LHCN-M2 (cell line): ENCODE measurements at regions not wholly inside any gene's neighbourhood (a gene's known extent, or its start where the extent isn't known, plus 50 kb on each side); places are given as distances from the start of the nearest gene placed in this dataset.

Experiments
- DNase-seq: peaks from one replicate; pipeline ENCODE4 v3.0.0-alpha.2; 2012; ENCODE audit warnings: low read depth

DNA sequence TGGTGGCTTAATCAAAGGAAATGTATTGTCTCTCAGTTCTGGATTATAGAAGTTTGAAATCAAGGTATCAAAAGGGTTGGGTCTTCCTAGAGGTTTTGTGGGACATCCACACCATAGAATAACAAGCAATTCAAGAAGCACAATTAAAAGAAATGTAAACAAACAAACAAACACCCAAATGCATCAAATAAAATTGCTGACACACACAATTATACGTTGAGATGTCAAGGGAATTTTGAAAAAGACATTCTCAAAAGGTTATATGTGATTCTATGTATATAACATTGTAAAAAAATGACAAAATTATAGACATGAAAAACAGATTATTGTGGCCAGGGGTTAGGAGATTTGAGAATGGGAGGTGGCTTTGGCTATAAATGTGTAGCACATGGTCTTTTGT is 250.7 kb upstream of the AGA start:
- DNase-seq: no peak

DNA sequence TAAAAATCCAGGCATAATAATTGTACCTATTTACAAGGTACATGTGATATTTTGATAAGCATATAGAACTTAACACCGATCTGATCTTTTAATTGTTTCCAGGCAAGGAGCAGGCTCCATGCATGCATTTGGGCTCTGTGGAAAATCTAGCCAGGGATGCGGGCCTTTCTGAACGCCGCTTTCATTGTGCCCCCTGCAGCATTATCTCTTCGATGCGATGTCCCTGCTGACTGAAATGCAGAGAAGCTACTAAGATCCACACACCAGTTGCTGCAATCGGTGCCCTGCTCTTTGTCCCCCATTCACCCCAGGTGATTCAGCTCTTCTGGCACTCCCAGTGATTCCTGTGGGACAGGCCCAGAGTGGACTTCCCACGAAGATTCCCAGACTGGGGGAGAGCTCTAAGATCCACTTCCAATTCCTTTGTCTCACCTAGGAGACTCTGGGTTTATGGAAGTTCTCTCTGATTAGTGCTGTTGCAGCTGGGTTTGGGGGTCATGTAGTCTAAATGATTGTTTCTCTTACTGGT is 254.3 kb upstream of the AGA start:
- DNase-seq: no peak

DNA sequence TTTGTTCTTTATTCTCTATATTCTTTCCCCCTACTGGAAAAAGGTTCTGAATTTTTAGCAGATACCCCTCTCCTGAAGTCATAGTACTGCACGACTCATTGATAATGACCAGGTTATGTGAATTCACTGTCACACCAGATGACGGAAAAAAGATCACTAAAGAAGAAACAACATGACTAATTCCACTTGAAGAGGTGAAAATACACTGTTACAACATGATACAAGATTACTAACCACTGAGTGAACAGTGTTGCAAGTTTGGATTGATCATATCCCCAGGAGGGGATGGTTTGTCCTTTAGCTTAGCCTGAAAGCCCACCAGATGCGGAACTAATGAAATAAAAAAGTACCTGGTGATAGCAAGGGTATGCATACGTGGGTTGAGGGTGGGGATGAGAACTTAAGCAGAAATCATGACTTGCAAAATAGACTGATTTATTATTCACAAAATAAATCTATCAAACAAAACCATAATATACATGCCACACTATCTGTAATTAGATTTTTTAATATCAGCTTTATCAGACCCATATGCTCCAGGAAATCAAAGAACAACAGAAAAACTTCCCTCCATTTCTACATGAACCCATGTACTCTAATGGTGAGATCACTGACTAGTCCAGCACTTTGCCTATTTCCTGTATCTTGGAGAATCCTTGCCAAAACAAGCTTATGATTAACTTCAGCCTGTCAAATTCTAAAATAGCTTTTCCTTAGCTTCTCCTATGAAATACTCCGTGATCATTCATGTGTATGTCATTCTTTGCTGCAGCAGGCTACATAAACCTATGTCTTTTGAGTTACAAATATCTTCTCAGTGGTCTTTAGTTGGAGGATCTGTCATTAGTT is 257.4 kb upstream of the AGA start:
- no peak for DNase-seq

DNA sequence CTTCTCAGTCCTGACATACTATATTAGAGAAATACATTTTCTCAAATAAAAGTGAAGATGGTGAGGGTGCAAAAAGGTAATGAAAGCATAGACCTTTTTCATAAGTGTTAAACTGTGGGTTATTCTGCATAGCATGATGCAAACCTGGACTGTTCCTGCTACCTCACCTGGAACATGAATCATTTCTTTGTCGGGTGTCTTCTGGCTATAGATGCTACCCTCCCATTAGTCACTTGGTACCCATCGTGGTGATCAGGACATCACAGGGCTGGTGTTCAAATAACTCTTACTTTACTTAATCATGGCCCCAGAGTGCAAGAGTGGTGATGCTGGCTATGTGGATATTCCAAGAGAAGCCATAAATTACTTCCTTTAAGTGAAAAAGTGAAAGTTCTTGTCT is 264.7 kb upstream of the AGA start:
- DNase-seq: no peak

DNA sequence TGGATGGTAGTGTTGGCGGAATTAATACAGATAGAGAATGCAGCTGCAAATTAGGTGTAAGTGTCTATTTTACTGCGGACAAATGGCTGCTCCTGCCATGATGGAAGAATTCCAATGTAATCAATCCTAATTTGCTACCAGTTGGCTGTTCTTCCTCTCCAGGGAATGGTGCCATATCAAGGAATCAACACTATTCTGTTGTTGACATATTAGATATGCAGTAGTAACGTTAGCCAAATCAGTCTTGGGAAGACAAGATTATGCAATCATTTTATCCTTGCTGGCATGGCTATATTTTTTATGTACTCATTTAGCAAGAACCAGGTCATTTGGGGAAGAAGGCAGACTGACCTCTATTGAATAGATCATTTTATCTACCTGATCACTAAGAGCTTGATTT is 271.2 kb upstream of the AGA start:
- DNase-seq: no peak

DNA sequence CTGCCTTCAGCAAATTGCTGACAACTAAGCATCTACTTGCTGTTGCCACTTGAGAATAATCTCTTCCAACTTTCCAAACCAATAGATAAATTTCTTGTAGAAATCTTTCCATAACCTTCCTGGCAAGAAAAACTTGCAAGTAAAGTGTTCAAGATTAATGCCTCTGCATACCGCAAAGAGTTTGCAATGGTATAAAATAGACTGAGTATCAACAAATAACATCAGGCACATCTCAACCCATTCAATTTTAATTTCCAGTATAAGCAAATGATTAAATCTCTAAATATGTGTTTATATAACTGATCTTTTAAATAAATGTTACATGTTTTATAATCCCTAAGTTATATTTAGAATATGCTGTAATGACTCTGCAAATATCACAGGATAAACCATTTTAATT is 275.2 kb upstream of the AGA start:
- no peak for DNase-seq

DNA sequence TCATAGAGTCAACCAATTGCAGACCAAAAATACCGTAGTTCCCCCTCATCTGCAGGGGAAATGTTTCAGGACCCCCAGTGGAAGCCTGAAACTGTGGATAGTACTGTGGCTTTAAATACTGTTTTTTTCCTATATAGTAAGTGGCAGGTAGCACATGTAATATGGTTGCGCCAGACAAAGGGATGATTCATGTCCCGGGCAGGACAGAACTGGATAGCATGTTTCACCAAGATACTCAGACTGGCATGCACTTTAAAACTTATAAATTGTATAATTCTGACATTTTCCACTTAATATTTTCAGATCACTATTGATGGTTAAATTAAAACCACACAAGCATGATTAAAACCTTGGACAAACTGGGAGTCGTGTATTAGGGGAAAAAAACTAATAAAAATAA is 276.3 kb upstream of the AGA start:
- DNase-seq: no peak

DNA sequence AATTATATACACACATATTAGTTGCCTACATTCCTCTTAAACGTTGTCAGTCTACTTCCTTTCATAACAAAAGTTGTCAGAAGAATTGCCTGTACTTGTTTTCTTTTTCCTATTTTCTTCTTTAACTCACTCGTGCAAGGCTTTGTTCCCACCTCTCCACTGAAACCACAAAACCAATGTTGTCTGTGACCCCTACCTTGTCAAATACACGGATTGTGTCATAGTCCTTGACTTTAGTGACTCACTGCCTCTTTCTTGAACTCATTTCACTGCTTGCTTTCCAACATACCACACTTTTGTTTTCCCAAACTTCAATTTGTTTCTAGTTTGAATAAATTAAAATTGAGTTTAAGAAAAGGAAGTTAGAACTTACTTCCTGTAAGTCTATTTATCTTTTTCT is 283.9 kb upstream of the AGA start:
- no peak for DNase-seq

DNA sequence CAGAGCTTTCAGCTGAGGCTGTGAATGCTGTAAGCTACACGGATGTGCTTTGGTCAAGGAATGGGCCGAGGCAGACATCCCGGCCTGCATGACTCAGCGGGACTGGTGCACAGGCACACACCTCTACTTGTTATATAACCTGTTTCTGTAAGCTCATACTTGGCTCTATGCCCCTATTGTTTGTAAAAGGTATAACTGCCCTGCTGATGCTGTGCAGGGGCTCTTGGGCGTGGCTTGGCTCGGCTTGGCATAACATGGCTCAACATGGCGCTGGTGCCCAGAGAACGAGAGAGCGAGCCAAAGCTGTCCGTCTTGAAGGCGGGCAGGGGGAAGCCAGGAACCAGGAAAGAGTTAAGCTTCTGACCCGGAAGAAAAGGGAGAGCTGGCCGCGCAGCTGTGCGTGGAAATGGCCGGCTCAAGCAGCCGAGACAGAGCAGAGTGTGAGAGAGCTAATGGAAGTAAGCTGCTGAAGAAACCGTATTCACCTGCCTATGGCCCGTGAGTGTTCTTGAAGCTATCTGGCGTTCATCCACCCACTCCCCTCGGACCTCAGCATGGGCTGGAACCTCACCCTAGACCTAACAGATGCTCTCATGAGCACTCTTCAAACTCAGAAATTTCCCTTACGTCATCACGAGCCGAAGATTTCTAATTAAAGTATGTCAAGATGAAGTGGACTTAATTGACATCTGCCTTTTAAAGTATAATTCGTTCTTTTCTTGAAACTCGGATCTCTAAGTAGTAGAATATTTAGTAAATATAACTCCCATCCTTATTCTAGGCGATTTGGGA is 286.3 kb upstream of the AGA start:
- peak; percentile 2 for DNase-seq

DNA sequence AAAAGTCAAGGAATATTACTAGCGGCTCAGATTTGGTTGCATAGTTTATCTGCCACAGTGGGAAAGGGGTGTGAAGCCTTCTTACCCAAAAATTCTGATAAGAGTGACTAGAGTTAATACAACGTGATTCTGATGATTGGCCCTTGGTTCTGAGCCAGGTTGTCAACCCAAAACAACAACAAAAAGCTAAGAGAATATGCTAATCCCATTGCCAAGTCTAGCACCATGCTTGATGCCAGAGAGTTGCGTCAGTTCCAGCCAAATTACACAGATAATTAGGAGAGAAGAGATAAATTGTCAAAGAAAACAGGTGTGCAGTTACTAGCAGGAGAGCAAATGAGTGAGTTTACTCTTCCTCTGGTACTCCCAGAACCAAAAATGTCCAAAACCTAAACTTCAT is 287.4 kb upstream of the AGA start:
- no peak for DNase-seq

DNA sequence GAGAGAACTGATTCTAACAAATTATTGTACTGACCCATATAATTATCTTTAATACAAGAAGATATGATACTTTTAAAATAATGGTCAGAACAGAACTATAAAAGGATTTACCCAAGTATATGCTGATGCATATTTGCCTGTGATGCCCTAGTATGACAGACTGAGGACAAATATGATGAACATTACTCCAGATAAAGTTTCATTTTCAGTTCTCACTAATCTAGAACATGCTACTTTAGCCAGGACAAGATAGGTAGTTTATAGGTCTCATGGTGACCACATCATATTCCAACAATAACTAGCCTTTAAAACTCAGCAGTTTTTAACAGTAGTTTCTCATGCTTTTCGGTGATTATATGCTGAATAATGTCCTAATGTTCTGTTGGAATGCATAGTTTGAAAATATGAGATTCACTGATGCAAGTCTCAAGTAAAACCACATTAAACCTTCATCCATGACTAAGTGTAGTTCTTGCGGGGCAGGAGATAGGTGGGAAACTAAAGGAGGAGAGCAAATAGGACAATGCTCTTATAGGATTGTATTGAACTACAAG is 295.2 kb upstream of the AGA start:
- peak; percentile 0 for DNase-seq

DNA sequence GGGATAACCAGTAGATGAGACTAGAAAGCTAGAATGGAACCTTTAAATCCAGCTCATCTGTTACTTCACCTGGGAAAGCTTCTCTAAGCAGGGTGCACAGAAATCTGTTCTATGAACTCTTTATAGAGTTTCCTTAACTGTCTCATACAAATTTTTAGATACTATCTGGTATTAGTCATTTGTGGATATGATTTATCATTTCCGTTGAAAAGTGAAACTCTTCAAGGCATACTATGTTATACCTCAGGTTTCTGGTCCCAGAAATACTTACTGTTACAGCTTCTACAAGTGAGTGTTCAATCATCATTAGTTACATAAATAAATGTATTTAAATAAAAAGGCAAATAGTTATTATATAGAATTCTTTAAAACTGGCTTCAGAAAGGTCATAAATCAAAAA is 298.3 kb upstream of the AGA start:
- DNase-seq: no peak

DNA sequence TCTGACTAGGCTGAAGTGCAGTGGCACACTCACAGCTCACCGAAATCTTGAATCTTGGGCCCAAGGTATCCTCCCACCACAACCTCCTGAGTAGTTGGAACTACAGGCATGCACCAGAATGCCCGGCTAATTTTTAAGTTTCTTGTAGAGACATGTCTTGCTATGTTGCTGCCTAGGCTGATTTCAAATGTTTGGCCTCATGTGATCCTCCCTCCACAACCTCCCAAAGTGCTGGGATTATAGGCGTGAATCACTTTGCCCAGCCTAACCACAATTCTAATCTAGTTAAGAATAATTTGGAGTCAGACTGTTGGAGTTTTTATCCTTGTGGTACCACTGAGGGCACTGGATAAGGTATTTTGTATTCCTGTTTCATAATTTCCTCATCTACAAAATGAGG is 317.5 kb upstream of the AGA start:
- no peak for DNase-seq

DNA sequence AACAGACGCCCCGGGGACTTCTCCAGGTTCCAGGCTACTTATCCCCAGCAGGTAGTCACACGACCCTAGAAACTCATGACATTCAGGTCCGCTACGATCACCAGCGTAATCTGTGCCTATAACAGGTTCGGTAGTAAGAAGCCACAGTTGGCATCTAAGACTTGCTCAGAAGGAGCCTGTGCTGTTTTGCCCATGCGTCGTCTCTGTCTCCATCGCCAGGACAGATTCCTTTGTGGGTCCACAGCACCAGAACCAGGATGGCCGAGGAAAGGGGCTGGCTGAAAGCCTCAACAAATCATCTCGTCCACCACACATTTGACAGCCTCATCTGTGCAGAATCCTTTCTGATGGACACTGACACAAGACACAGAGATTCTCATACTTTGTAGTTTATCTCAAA is 319.5 kb upstream of the AGA start:
- DNase-seq: no peak

DNA sequence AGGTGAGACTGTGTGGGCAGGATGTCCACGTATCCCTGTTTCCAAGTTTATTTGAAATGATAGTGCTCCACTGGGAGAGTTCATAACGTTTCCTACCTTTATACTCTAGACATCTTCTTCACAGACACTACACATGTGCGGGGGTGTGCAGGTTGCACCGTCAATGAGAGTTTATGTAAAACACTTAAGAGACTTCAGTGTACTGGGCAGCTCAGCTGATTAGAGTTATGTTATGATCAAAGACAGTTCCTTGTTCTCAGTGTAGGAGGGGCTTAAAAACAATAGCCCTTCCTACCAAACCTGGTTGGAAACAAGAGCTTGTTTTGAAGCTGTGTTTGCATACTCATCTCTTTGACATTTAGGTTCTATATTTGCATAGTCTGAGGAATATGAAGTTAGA is 326.9 kb upstream of the AGA start:
- no peak for DNase-seq

DNA sequence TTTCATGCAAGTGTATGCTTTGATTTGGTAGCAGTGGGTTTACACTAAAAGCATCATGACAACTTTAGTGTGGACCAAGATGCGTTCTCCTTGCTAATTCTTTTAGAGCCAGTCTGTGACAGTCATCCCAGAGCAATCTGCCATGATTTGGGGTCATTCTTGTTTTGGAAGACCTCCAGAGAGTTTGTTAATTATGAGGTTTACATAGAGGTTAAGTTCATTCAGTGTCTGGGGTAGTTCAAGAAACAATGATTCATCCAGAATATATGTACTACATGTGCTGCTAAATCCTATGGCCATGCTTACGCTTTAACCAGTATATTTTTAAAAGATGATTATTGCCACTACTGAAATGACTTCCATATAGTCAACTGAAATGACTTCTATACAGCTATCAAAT is 328.5 kb upstream of the AGA start:
- DNase-seq: no peak

DNA sequence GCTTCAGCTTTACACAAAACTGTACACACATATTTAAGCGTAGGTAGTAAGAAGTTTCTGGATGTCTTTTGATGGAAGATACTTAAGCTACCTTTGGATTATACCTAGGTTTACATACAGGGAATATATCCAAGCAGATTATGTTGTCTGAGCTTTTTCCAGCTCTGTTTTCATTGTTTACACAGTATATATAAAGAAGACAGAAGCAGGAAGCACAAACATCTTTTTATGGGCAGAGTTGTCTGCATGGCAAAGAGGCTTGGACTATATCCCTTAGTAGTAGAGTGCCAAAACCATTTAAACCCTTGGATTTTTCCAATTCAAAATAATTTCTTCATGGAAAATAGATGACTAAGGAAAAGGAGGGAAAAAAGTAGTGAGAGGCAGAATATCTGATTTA is 329.4 kb upstream of the AGA start:
- DNase-seq: no peak

DNA sequence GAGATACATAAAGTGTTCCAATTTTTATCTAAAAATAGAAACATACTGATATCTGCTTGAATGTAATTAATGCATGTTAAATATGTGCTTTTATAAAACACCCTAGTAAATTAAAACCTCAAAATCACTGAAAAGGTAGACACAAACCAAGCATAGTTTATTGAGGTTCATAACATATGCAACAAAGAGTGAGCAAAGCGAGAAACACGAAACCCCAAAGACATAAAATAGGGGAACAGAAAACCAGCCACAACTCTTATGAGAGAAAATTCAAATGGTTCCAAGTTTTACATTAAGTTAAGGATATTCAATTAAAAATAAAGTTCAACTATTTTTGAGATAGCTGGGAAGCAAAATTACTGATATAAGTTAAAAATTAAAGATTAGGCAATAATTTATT is 336.4 kb upstream of the AGA start:
- DNase-seq: no peak

DNA sequence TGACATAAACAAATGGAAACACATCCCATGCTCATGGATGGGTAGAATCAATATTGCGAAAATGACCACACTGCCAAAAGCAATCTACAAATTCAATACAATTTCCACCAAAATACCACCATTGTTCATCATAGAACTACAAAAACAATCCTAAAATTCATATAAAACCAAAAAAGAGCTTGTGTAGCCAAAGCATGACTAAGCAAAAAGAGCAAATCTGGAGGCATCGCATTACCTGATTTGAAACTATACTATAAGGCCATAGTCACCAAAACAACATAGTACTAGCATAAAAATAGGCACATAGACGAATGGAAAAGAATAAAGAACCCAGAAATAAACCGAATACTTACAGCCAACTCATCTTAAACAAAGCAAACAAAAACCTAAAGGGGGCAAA is 342.8 kb upstream of the AGA start:
- no peak for DNase-seq

DNA sequence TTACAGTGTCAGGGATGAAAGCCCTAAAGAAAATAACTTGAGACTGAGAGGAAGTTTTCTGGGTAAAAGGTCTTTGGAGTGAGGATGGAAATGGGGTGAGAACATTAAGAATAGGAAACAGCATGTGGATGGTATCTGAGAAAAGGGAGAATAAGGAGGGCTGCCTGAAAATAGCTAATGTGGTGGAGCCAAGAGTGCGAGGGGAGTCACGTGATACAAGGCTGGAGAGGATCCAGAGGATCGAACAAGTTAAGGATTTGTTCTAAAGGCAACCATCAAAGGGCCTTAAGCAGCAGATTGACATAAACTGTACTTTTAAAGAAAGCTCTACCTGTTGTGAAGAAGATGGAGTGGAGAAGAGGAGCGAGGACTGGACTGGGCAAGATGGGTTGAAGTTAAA is 347.4 kb upstream of the AGA start:
- DNase-seq: no peak

DNA sequence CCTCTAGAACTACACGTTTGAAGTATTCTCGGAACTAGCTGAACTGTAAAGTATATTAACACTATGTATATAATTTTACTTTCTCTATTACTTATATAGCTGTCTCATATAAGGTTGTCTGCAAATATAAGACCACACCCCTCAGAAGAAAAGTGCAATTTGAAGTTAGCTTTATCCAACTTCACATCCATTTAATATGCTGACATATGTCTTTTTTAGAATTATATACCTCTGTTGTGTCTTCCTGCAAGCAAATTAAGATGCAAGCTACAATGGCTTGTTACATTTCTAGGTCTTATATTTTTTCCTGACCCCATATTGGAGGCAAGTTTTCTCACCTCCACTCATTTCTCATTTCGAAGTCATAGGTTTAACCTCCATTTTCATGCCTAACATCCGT is 349.0 kb upstream of the AGA start:
- DNase-seq: no peak

DNA sequence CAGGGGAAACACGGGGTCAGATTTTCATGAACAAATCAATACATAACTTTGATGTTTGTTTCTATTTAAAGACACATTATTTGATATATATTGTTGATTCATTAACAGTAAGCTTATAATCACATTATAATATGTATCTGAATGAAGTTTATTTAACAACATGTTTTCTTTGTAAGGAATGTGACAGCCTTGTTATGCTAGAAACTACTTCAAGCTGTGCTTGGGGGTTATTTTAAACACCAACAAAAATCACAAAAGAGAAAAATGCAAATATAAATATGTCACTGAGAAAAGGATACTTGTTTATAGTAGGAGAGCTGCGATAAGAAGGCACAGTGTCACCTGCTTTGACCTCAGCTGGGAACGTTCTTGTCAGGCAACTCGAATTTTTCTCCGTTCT is 354.6 kb upstream of the AGA start:
- no peak for DNase-seq

DNA sequence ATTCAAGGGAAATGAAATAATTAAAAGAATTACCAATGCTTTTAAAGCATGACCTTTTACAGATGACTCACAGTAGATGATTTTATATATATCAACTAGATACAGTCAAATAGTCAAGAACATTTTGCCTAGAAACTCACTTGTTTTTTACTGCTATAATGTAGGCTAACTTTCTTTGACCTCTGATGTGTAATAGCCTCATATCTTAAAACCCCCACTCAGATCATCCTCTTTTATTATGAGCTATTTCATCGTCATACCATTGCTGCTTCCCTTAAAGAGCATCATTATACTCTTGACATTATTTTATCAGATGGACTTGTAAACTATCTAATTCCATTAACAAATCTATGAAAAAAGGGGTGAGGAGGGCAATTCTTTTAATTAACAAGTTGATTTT is 355.9 kb upstream of the AGA start:
- no peak for DNase-seq
